GM23338 (cell line): ENCODE measurements at regions not wholly inside any gene's neighbourhood (a gene's known extent, or its start where the extent isn't known, plus 50 kb on each side); places are given as distances from the start of the nearest gene placed in this dataset.

ENCODE experiments used
- ATAC-seq: fragments of 200-7000 bp; cut with Tn5 transposase; 3 replicates; pipeline ENCODE4 v1.9.1; 2020
- DNase-seq: peaks from one replicate; pipeline ENCODE4 v3.0.0-alpha.2; 2015; ENCODE audit warnings: low spot score
- H2AFZ ChIP-seq: fragments of 200-600 bp; sonication (generic); 2 replicates; pipeline ENCODE4 v1.8.0; 2016; ENCODE audit warnings: antibody characterized with exemption, mild to moderate bottlenecking, moderate library complexity
- H3F3A ChIP-seq: fragments of 200-600 bp; sonication (generic); replicated peaks from 2 replicates; pipeline ENCODE4 v1.8.0; 2017; ENCODE audit warnings: antibody characterized with exemption, mixed run types, low read depth
- H3K27ac ChIP-seq: fragments of 200-600 bp; sonication (generic); 2 replicates; pipeline ENCODE4 v1.6.1; 2016; ENCODE audit warnings: low read depth
- H3K27me3 ChIP-seq: fragments of 200-600 bp; sonication (generic); 2 replicates; pipeline ENCODE4 v1.8.0; 2016; ENCODE audit warnings: mild to moderate bottlenecking, mixed run types, moderate library complexity; ENCODE audit not compliant: insufficient read depth
- H3K36me3 ChIP-seq: fragments of 200-600 bp; sonication (generic); 2 replicates; pipeline ENCODE4 v1.8.0; 2016; ENCODE audit warnings: mild to moderate bottlenecking; ENCODE audit not compliant: insufficient read depth
- H3K4me1 ChIP-seq: fragments of 200-600 bp; sonication (generic); 2 replicates; pipeline ENCODE4 v1.8.0; 2016; ENCODE audit warnings: mild to moderate bottlenecking, moderate library complexity; ENCODE audit not compliant: insufficient read depth
- H3K4me2 ChIP-seq: fragments of 200-600 bp; sonication (generic); 2 replicates; pipeline ENCODE4 v1.7.1; 2017; ENCODE audit warnings: mixed run types
- H3K4me3 ChIP-seq: fragments of 200-600 bp; sonication (generic); 2 replicates; pipeline ENCODE4 v1.6.1; 2016; ENCODE audit warnings: mixed run types
- H3K79me2 ChIP-seq: fragments of 200-600 bp; sonication (generic); replicated peaks from 2 replicates; pipeline ENCODE4 v1.8.0; 2017; ENCODE audit warnings: mild to moderate bottlenecking; ENCODE audit not compliant: insufficient read depth
- H3K9me2 ChIP-seq: fragments of 200-600 bp; sonication (generic); 2 replicates; pipeline ENCODE4 v1.8.0; 2017; ENCODE audit not compliant: insufficient read depth
- H4K20me1 ChIP-seq: fragments of 200-600 bp; sonication (generic); replicated peaks from 2 replicates; pipeline ENCODE4 v1.8.0; 2017; ENCODE audit warnings: mild to moderate bottlenecking; ENCODE audit not compliant: insufficient read depth
- H3K27ac Mint-ChIP-seq: 2 replicates; pipeline ENCODE4 v1.8.0; 2020; ENCODE audit warnings: inconsistent platforms, mild to moderate bottlenecking, moderate library complexity, mixed read lengths
- H3K27me3 Mint-ChIP-seq: 3 replicates; pipeline ENCODE4 v1.8.0; 2022; ENCODE audit warnings: low read depth, mild to moderate bottlenecking, moderate library complexity, mixed read lengths, inconsistent platforms; ENCODE audit not compliant: insufficient read depth, poor library complexity
- H3K36me3 Mint-ChIP-seq: 3 replicates; pipeline ENCODE4 v1.8.0; 2021; ENCODE audit warnings: low read depth, mild to moderate bottlenecking, inconsistent platforms, moderate library complexity, mixed read lengths
- H3K4me1 Mint-ChIP-seq: 3 replicates; pipeline ENCODE4 v1.8.0; 2020; ENCODE audit warnings: mild to moderate bottlenecking, inconsistent platforms, mixed read lengths
- H3K4me3 Mint-ChIP-seq: 3 replicates; pipeline ENCODE4 v1.8.0; 2021; ENCODE audit warnings: moderate library complexity, mild to moderate bottlenecking, inconsistent platforms, mixed read lengths
- H3K9me3 Mint-ChIP-seq: 3 replicates; pipeline ENCODE4 v1.8.0; 2020; ENCODE audit warnings: moderate library complexity, mild to moderate bottlenecking, inconsistent platforms, mixed read lengths
- CREB1 ChIP-seq: fragments of 250-450 bp; sonication (Bioruptor Pico); IDR thresholded peaks from 2 replicates; pipeline ENCODE4 v1.5.0; 2020; ENCODE audit warnings: low read depth, mild to moderate bottlenecking, moderate library complexity
- CTCF ChIP-seq, 2 experiments: fragments of 200-600 bp in 1 of 2; sonication (generic) in 1 of 2; conservative IDR thresholded peaks; 2 replicates each; pipeline versions ENCODE4 v1.5.1 to v1.6.1; 2016 to 2017; ENCODE audit warnings: antibody characterized with exemption in 2 of 2, low read depth in 2 of 2, mild to moderate bottlenecking in 2 of 2, moderate library complexity in 1 of 2
- ETS1 ChIP-seq: IDR thresholded peaks from 2 replicates; pipeline ENCODE4 v1.6.1; 2016; ENCODE audit warnings: antibody characterized with exemption
- EZH2 ChIP-seq: fragments of 200-600 bp; sonication (generic); IDR thresholded peaks from one replicate; pipeline ENCODE4 v1.8.0; 2017; ENCODE audit warnings: antibody characterized with exemption, mild to moderate bottlenecking, low read depth; ENCODE audit not compliant: unreplicated experiment
- EZH2phosphoT487 ChIP-seq: fragments of 200-600 bp; sonication (generic); IDR thresholded peaks from one replicate; pipeline ENCODE4 v1.8.1; 2018; ENCODE audit warnings: antibody characterized with exemption; ENCODE audit not compliant: unreplicated experiment
- JUNB ChIP-seq: IDR thresholded peaks from one replicate; pipeline ENCODE4 v1.6.1; 2016; ENCODE audit warnings: antibody characterized with exemption; ENCODE audit not compliant: unreplicated experiment
- NANOG ChIP-seq: IDR thresholded peaks from 2 replicates; pipeline ENCODE4 v1.6.1; 2016; ENCODE audit warnings: antibody characterized with exemption, borderline replicate concordance
- REST ChIP-seq: IDR thresholded peaks from one replicate; pipeline ENCODE4 v1.6.1; 2018; ENCODE audit warnings: antibody characterized with exemption; ENCODE audit not compliant: unreplicated experiment
- STAT1 ChIP-seq: IDR thresholded peaks from one replicate; pipeline ENCODE4 v1.6.1; 2016; ENCODE audit warnings: antibody characterized with exemption; ENCODE audit not compliant: unreplicated experiment
- ZNF114 ChIP-seq: fragments of 250-450 bp; sonication (Bioruptor Pico); IDR thresholded peaks from 2 replicates; pipeline ENCODE4 v1.5.0; 2020; ENCODE audit warnings: mild to moderate bottlenecking, moderate library complexity
- ZNF331 ChIP-seq: fragments of 250-450 bp; sonication (Bioruptor Pico); IDR thresholded peaks from 2 replicates; pipeline ENCODE4 v1.5.0; 2020; ENCODE audit warnings: low read depth, mild to moderate bottlenecking, moderate library complexity

- no peaks in the 10 kb centered on the region for H3F3A ChIP-seq
- Mint-ChIP-seq H3K9me3 (no peaks in the 10 kb centered on the region), H3K4me1 (peaks cover 6% of the 10 kb centered on the region; the same call in 2 of the 3 replicates), H3K4me3 (no peak overlapping the region), H3K36me3 (no peaks in the 10 kb centered on the region), H3K27me3 (no peaks in the 10 kb centered on the region), H3K27ac (no peak overlapping the region; the same call in 1 of the 2 replicates)
- TF ChIP-seq ZNF114 (CRISPR knock-in tag) (no peak), CTCF (conservative IDR thresholded peaks at IDR 0.05; ENCODE audit: low read depth in 2 of 2) (no peak)
- ATAC-seq (no peak), DNase-seq (no peak)
- H2AFZ ChIP-seq: no peak overlapping the region
- H3K4me2 ChIP-seq: no peak overlapping the region
- no peaks in the 10 kb centered on the region for H3K27me3 ChIP-seq
- no peak overlapping the region for H3K27ac ChIP-seq
- H3K36me3 ChIP-seq: no peaks in the 10 kb centered on the region
- no peaks in the 10 kb centered on the region for H3K4me1 ChIP-seq
- no peak overlapping the region for H3K4me3 ChIP-seq
- no peaks in the 10 kb centered on the region for H3K79me2 ChIP-seq
- H4K20me1 ChIP-seq: no peaks in the 10 kb centered on the region
- H3K9me2 ChIP-seq: no peaks in the 10 kb centered on the region
These were observed 88.6 kb upstream of the LYPLAL1 start for GRCh38 chr1:219085082-219085481.

GRCh38 chr1:219085988-219086387 is 87.7 kb upstream of the LYPLAL1 start:
- no peak for ATAC-seq
- Mint-ChIP-seq H3K27ac (no peak overlapping the region), H3K4me3 (no peak overlapping the region)
- TF ChIP-seq CTCF (conservative IDR thresholded peaks at IDR 0.05; ENCODE audit: low read depth in 2 of 2) (no peak), ETS1 (no peak), REST (no peak), EZH2 (no peak), ZNF114 (CRISPR knock-in tag) (no peak), ZNF331 (CRISPR knock-in tag) (no peak), STAT1 (no peak), NANOG (no peak), JUNB (no peak), CREB1 (CRISPR knock-in tag) (no peak), EZH2phosphoT487 (no peak)

More at GRCh38 chr1:219085988-219086387, 87.7 kb upstream of the LYPLAL1 start:
- H3K9me2 ChIP-seq: no peaks in the 10 kb centered on the region
- H3K27me3 Mint-ChIP-seq: no peaks in the 10 kb centered on the region
- no peaks in the 10 kb centered on the region for H3F3A ChIP-seq
- H3K4me3 ChIP-seq: no peak overlapping the region
- H3K36me3 ChIP-seq: no peaks in the 10 kb centered on the region
- no peaks in the 10 kb centered on the region for H3K36me3 Mint-ChIP-seq
- H3K27me3 ChIP-seq: no peaks in the 10 kb centered on the region
- no peak overlapping the region for H3K4me2 ChIP-seq
- H4K20me1 ChIP-seq: no peaks in the 10 kb centered on the region
- no peaks in the 10 kb centered on the region for H3K4me1 ChIP-seq
- no peaks in the 10 kb centered on the region for H3K9me3 Mint-ChIP-seq
- peaks cover 6% of the 10 kb centered on the region; the same call in 2 of the 3 replicates for H3K4me1 Mint-ChIP-seq
- H3K79me2 ChIP-seq: no peaks in the 10 kb centered on the region
- no peak overlapping the region for H2AFZ ChIP-seq
- no peak for DNase-seq
- no peak overlapping the region for H3K27ac ChIP-seq
